ENCODE measurements at regions not wholly inside any gene's neighbourhood (a gene's known extent, or its start where the extent isn't known, plus 50 kb on each side); places are given as distances from the start of the nearest gene placed in this dataset.

DNA sequence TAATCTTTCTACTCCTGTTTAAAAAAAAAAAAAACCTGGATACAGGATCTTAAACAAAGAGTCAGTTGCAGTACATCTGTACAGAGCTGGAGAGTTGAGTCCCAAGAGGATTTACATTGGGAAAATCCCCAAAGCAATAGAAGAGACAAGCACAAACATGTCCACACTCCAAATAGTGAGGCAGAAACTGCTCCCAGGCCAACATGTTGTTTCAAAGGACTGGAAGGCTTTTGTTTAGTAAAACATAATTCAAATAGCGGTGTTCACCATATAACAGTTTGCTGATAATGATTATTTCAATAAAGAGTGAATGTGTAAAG, 425.4 kb downstream of the ADGRL2 start:
- Mint-ChIP-seq H3K4me1 (ENCODE audit: unreplicated experiment) (peaks cover 32% of the 10 kb centered on the region), H3K27ac (ENCODE audit: unreplicated experiment) (peak overlapping the region; percentile 21), H3K36me3 (ENCODE audit: unreplicated experiment) (no peaks in the 10 kb centered on the region), H3K27me3 (ENCODE audit: unreplicated experiment) (no peaks in the 10 kb centered on the region), H3K4me3 (ENCODE audit: unreplicated experiment) (no peak overlapping the region), H3K9me3 (ENCODE audit: unreplicated experiment) (no peaks in the 10 kb centered on the region)
- no peak for DNase-seq (ENCODE audit: extremely low spot score, unreplicated experiment)
- TF ChIP-seq, protein P1, sequence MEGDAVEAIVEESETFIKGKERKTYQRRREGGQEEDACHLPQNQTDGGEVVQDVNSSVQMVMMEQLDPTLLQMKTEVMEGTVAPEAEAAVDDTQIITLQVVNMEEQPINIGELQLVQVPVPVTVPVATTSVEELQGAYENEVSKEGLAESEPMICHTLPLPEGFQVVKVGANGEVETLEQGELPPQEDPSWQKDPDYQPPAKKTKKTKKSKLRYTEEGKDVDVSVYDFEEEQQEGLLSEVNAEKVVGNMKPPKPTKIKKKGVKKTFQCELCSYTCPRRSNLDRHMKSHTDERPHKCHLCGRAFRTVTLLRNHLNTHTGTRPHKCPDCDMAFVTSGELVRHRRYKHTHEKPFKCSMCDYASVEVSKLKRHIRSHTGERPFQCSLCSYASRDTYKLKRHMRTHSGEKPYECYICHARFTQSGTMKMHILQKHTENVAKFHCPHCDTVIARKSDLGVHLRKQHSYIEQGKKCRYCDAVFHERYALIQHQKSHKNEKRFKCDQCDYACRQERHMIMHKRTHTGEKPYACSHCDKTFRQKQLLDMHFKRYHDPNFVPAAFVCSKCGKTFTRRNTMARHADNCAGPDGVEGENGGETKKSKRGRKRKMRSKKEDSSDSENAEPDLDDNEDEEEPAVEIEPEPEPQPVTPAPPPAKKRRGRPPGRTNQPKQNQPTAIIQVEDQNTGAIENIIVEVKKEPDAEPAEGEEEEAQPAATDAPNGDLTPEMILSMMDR (IDR thresholded peaks at IDR 0.05): no peak

DNA sequence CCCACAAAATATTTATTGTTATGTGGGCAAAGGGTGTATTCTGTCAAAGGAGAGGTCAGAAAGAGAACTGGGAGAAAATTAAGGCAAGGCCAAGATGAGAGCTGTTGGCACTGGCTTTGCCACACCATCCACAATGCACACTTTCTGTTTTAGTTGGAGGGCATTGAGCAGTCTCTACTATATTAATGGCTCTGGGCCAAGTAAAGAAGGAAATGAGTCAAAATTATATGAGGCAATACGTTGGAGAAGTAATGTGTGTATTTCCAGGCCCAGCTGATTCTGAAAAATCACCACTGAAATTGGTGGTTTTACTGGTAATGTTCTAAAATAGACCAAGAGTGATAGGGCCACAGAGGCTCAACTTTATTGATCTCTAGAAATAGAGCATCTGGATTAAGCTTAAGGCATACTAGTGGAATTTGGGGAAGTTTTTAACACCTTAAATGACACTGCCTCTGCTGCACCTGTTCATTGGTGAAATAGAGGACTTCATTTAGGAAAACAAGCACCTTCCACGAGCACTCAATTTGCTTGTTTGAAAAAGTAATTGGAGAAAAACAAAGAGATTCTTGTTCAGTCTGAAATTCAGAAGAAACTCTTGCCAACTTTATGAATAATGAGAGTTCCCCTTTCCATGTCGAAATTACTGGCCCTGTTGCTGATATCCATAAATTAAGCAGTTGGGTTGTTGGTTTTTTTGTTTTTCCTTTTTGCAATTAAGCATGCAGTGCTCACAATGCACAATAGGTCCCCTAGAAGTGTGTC, 424.9 kb downstream of the ADGRL2 start:
- TF ChIP-seq, protein P1 (IDR thresholded peaks at IDR 0.05): no peak
- H3K9me3 Mint-ChIP-seq (ENCODE audit: unreplicated experiment): no peaks in the 10 kb centered on the region
- H3K36me3 Mint-ChIP-seq (ENCODE audit: unreplicated experiment): no peaks in the 10 kb centered on the region
- DNase-seq (ENCODE audit: extremely low spot score, unreplicated experiment): no peak
- no peak overlapping the region for H3K4me3 Mint-ChIP-seq (ENCODE audit: unreplicated experiment)
- peak overlapping the region; percentile 21 for H3K27ac Mint-ChIP-seq (ENCODE audit: unreplicated experiment)
- H3K27me3 Mint-ChIP-seq (ENCODE audit: unreplicated experiment): no peaks in the 10 kb centered on the region
- peaks cover 32% of the 10 kb centered on the region for H3K4me1 Mint-ChIP-seq (ENCODE audit: unreplicated experiment)

DNA sequence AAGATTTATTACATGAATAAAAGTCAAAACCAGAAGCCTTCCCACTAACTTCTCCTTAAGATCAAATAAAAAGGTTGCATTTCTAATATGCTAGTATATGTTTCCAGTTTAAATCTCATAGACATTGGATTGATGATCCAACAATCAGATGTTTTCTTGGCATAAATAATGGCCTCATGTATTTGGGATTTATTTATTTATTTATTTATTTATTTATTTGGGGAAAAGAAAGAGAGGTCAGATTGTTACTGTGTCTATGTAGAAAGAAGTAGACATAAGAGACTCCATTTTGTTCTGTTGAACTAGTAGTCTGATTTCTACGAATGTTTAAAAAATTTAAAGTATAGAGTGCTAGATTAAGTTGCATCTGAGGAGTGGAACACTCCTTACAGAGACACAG, 422.4 kb downstream of the ADGRL2 start:
- no peak overlapping the region for H3K4me3 Mint-ChIP-seq (ENCODE audit: unreplicated experiment)
- no peaks in the 10 kb centered on the region for H3K27me3 Mint-ChIP-seq (ENCODE audit: unreplicated experiment)
- DNase-seq (ENCODE audit: extremely low spot score, unreplicated experiment): no peak
- peaks cover 33% of the 10 kb centered on the region for H3K4me1 Mint-ChIP-seq (ENCODE audit: unreplicated experiment)
- TF ChIP-seq, protein P1 (IDR thresholded peaks at IDR 0.05): no peak
- peaks cover 4% of the 10 kb centered on the region for H3K9me3 Mint-ChIP-seq (ENCODE audit: unreplicated experiment)
- no peak overlapping the region for H3K27ac Mint-ChIP-seq (ENCODE audit: unreplicated experiment)
- H3K36me3 Mint-ChIP-seq (ENCODE audit: unreplicated experiment): peaks cover 3% of the 10 kb centered on the region

DNA sequence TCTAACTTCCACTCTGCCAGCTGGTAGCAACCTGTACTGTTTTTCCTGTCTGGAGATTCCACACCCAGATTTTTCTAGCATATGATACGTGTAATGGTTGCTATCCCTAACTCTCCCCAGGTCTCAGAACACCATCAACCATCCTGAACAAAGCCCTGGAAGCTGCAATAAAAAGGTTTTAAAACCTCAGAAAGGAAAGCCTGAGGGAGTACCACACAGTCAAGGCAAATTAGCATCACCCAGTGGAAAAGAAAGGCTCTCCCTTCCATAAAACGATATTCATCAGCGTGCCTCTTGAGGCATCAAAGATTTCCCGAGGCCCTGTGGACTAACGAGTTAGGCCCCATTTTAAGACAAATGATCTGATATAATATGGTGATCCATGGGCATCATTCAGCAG, 421.0 kb downstream of the ADGRL2 start:
- DNase-seq (ENCODE audit: extremely low spot score, unreplicated experiment): no peak
- no peak overlapping the region for H3K4me3 Mint-ChIP-seq (ENCODE audit: unreplicated experiment)
- peaks cover 3% of the 10 kb centered on the region for H3K36me3 Mint-ChIP-seq (ENCODE audit: unreplicated experiment)
- peaks cover 25% of the 10 kb centered on the region for H3K4me1 Mint-ChIP-seq (ENCODE audit: unreplicated experiment)
- H3K27me3 Mint-ChIP-seq (ENCODE audit: unreplicated experiment): no peaks in the 10 kb centered on the region
- peaks cover 4% of the 10 kb centered on the region for H3K9me3 Mint-ChIP-seq (ENCODE audit: unreplicated experiment)
- TF ChIP-seq, protein P1 (IDR thresholded peaks at IDR 0.05): no peak
- no peak overlapping the region for H3K27ac Mint-ChIP-seq (ENCODE audit: unreplicated experiment)

DNA sequence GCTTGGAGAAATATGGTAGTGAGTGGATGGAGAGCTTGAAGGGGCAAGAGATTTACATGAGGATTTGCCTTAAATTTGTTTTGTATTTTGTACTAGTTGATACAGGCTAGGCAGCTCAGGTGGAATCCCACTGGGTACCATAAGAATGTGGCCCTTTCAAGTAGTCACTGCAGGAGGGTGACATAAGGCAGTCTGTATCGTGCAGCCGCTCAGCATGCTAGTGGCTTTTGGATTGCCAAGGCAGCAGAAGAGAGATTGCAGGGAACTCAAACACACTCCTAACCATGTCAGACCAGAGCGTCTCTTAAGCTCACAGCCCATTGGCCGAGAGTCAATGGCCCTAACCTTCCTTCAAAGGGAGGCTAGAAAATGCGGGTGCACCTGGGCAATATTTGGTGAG, 420.0 kb downstream of the ADGRL2 start:
- TF ChIP-seq, protein P1 (IDR thresholded peaks at IDR 0.05): no peak
- H3K9me3 Mint-ChIP-seq (ENCODE audit: unreplicated experiment): peaks cover 4% of the 10 kb centered on the region

More for the DNA sequence above, 420.0 kb downstream of the ADGRL2 start:
- Mint-ChIP-seq H3K4me1 (ENCODE audit: unreplicated experiment) (peaks cover 18% of the 10 kb centered on the region), H3K4me3 (ENCODE audit: unreplicated experiment) (no peak overlapping the region), H3K36me3 (ENCODE audit: unreplicated experiment) (peaks cover 3% of the 10 kb centered on the region), H3K27me3 (ENCODE audit: unreplicated experiment) (no peaks in the 10 kb centered on the region), H3K27ac (ENCODE audit: unreplicated experiment) (no peak overlapping the region)
- DNase-seq (ENCODE audit: extremely low spot score, unreplicated experiment): no peak

Data from osteocyte (in vitro differentiated cells).